ENCODE measurements at regions not wholly inside any gene's neighbourhood (a gene's known extent, or its start where the extent isn't known, plus 50 kb on each side); places are given as distances from the start of the nearest gene placed in this dataset.

DNA sequence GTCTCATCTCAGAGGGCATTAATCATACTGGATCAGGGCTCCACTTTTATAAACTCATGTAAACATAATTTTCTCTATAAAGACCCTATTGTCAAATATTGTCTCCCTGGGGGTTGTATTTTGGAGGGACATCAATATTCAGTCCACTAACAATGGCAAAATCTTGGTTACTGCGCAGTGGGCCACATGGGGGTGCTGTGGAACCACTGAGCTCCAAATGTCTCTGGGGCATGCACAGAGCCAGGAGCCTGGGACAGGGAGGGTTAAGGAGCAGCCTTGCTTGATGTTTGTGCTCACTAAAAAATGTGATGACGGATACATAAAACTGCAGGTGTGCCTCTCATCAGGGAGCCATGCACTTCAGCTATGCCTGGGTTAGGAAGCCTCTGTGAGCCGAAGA lies 62.1 kb upstream of the PRSS58 start:
- peak; percentile 57 to 66 for ATAC-seq

DNA sequence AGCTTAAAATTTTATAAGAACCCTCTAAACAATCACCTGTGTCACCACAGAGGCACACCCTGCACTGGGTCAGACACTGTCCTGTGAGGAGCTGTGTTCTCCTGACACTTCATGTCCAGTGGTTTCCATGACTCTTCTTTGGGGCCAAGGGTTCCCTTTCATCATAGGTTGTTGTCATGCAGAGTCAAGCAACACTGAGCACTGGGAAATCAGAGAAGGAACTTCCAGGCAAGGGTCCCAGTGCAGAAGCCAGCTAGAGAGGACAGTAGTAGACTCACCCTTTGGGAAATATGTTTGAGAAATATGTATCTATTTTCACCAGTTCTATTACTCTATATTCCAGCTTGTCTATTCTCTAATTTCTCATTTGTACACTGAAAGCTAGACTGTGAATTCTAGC lies 56.4 kb upstream of the PRSS58 start:
- ATAC-seq = no peak

DNA sequence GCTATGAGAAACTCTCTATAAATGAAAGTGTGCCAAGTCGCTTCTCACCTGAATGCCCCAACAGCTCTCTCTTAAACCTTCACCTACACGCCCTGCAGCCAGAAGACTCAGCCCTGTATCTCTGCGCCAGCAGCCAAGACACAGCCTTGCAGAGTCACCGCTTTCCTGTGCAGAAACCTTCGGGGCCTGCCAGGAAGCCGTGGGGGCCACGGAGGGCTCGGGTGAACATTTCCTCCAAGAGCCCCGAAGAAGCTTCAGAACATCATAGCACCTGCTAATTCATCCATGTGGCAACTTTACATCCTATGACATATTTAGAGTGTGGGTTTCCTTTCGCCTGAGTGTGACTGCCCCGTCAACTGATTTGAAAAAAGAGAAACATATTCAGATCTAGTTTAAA lies 55.7 kb upstream of the PRSS58 start:
- peak; percentile 24 to 52 for ATAC-seq

DNA sequence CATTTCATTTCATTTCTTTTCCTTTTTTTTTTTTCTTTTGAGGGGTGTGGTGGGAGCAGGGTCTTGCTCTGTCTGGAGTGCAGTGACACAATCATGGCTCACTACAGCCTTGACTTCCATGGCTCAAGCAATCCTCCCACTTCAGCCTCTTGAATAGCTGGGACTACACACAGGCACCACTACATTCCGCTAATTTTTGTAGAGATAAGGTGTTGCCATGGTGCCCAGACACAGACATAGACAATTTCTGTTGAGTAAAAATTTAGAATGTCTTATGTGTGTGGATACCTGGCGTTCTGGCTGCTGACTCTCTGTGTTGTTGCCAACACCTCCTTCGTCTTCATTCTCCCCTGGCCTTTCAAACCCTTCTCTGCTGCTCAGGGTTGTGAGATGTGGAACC lies 54.0 kb upstream of the PRSS58 start:
- no peak for ATAC-seq

DNA sequence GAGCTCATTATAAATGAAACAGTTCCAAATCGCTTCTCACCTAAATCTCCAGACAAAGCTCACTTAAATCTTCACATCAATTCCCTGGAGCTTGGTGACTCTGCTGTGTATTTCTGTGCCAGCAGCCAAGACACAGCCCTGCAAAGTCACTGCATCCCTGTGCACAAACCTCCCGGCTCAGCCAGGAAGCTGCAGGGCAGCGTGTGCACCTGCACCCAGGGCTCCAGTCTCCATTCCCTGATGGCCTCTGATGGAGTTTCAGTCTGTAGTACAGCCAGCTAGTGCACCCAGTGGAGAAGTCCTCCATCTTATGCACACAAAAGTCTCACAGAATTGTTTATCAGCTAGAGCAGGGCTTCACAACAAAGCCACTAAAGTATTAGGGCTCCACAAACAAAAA lies 51.1 kb upstream of the PRSS58 start:
- no peak for ATAC-seq

DNA sequence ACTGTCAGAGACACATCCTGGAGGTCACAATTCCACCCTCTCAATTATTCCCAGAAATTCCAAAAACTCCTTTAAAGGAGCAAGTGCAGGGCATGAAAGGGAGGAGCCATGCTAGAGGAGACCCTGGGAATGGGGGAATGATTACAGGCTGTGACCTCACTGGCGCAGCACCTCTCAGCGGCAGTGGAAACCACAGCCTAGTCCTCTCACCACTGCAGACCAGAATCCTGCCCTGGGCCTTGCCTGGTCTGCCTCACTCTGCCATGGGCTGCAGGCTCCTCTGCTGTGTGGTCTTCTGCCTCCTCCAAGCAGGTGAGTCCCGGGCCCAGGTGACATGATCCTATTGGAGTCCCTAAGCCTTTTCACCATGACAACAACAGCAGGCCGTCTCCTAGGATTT lies 50.5 kb upstream of the PRSS58 start:
- ATAC-seq = peak in 1 of 2 donors; percentile 14
